Activated CD8-positive, alpha-beta memory T cell treated with anti-CD3 and anti-CD28 coated beads for 36 hours (primary cell): ENCODE measurements at regions not wholly inside any gene's neighbourhood (a gene's known extent, or its start where the extent isn't known, plus 50 kb on each side); places are given as distances from the start of the nearest gene placed in this dataset.
"Not testable (repeated sequence)": the region's sequence is repeated elsewhere in the genome, so short reads cannot be mapped to it uniquely, and the experiment has no call there.

ENCODE experiments used
- CTCF ChIA-PET: fragments of 350-600 bp; sonication (Branson Sonifier 250); formaldehyde crosslinking; loops from one replicate; lab custom pipeline; 2021; ENCODE audit warnings: antibody characterized with exemption; lab: Charles Lee
- POLR2A ChIA-PET: fragments of 350-600 bp; sonication (Branson Sonifier 250); formaldehyde crosslinking; loops from one replicate; lab custom pipeline; 2021; ENCODE audit warnings: antibody characterized with exemption; lab: Charles Lee

GRCh38 chr4:142897518-142897917 is 51.4 kb upstream of the INPP4B start:
- CTCF ChIA-PET, POLR2A ChIA-PET: not testable (repeated sequence)

DNA sequence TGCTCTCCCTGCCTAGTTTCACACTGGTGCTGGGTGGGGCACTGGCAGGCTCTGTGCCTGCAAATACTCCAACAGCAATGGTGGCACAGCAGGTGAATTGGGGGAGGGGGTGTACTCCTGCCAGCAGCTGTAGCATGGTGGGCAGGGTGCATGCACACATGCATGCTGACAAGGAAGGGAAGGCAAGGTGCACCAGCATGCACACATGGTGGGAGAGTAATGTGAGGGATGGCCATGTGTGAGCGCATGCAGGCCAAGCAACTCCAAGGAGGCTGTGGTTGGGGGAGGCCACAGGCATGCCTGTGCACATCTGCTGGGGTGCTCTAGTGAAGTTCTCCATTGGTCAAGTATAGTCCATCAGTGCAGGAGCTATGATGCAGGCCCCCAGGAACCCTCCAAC is 54.5 kb upstream of the INPP4B start:
- CTCF ChIA-PET = no interaction called here
- POLR2A ChIA-PET = interaction anchor here (0.6 kb wide), 1 partner anchor 698 kb away, joined by 3 read pairs; no protein-coding TSS in a partner anchor

DNA sequence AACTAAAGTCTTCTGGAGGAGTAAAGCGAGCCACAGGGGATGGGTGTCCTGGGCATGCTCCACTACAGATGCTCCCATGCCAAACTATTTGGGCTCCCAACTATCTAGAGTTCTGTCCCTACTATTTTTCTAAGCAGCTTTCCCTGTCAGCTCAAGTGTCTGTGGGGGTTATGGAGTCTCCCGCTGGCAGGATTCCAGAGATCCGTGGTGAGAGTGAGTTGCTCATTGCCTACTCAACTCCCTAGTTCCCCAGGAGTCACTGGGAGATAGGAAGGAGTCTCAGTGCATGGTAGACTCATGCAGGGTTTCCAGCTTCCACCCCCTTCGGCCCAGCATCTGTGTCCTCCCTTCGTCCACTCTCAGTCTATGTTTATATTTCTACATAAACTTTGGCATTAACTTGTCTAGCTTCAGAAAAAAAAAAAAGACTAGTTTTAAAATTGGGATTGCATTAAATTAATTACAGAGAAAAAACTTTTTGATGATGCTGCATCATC is 55.1 kb upstream of the INPP4B start:
- ChIA-PET POLR2A (no interaction called here), CTCF (interaction anchor here (0.7 kb wide), 1 partner anchor 648 kb away, joined by 3 read pairs; no protein-coding TSS in a partner anchor)

DNA sequence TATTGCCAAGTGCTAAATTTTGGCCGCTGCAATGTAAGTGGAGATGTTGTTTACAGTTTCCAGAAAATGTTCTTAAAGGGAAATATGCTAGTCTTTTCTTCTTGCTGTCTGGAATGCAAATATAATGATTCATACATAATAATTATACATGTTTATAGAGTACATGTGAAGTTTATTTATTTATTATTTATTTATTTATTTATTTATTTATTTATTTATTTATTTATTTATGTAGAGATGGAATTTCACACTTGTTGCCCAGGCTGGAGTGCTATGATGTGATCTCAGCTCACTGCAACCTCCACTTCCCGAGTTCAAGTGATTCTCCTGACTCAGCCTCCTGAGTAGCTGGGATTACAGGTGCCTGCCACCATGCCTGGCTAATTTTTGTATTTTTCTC is 57.5 kb upstream of the INPP4B start:
- CTCF ChIA-PET = not testable (repeated sequence)

GRCh38 chr4:142909908-142910307 is 63.8 kb upstream of the INPP4B start:
- POLR2A ChIA-PET = no interaction called here
- CTCF ChIA-PET = no interaction called here

More for the DNA sequence above, 57.5 kb upstream of the INPP4B start:
- POLR2A ChIA-PET = not testable (repeated sequence)

GRCh38 chr4:142913034-142913433 is 66.9 kb upstream of the INPP4B start:
- POLR2A ChIA-PET = no interaction called here
- CTCF ChIA-PET = no interaction called here

- POLR2A ChIA-PET = no interaction called here
- CTCF ChIA-PET = no interaction called here
These were observed 67.4 kb upstream of the INPP4B start for GRCh38 chr4:142913461-142914030.

DNA sequence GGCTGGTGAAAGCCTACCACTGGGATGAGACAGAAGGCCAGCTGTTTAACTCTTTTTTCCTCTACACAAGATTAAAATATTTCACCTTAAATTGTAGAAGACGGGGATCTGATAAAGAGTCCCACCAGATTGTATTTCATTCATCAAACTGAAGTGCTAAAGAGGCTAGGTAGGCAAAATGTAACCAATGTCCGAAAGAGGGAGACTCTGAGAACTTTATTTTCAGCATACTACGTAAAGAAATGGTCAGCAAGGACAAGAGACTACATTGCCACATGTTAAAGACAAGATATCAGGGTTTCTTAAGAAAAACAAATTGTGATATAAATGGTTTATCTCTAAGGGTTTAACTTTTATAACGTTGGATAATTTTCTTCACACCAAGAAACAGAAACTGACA is 71.6 kb upstream of the INPP4B start:
- CTCF ChIA-PET = no interaction called here
- POLR2A ChIA-PET = no interaction called here

DNA sequence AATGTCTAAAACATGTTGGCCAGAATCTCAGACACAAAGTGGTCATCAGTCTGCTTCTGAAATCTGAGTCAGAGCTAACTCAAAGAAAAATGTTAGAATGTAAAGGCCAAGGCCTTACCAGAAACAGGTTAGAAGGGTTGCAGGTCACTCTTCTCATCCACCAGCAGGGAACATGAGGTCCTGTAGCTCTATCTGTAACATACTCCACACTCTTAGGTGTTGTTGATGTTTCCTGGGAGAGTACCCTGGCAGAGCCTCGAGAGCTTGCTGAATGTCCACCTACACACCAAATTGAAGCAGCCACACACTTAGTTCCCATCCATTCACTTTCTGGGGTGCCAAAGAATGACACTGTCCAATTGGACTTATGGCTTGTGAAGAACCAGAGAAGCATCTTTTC is 76.6 kb upstream of the INPP4B start:
- CTCF ChIA-PET = no interaction called here
- POLR2A ChIA-PET = no interaction called here

GRCh38 chr4:142923619-142924018 is 77.5 kb upstream of the INPP4B start:
- ChIA-PET CTCF (no interaction called here), POLR2A (no interaction called here)

DNA sequence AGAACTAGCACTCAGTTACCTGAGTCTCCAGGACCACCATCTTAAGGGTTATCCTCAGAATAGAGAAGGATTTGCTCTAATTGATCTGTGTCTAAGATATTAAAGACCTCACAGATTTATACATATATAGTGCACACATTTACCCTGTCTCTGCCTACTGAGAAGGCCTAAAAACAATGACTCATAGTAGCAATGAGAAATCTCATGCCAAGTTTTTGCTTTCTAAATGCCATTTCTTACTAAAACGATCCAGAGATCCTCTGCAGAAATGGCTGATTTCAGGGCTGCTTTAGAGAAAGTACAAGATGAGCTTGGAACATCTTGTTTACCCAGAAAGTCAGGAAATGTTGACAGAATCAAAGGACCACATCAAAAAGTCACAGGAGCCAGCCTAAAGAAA is 79.1 kb upstream of the INPP4B start:
- POLR2A ChIA-PET = no interaction called here
- CTCF ChIA-PET = no interaction called here

GRCh38 chr4:142927721-142928120 is 81.6 kb upstream of the INPP4B start:
- ChIA-PET POLR2A (no interaction called here), CTCF (no interaction called here)

DNA sequence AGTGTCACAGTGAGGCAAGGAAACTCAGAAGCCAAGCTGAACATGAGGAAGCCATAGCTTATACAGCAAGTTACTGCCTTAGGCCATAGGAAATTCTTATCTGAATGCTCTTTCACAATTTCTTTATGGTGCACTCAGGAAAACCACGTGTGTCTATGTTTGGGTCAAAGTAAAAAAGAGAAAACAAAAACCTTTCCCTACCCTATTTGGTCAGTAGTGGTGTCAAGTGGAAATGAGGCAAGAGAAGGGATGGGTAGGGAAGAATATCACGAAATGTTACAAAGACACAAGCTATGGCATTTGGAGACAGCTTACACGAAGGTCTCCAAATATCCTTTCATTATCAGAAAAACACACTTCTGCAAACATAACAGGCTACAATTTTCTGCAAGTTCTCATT is 83.4 kb upstream of the INPP4B start:
- CTCF ChIA-PET = no interaction called here

DNA sequence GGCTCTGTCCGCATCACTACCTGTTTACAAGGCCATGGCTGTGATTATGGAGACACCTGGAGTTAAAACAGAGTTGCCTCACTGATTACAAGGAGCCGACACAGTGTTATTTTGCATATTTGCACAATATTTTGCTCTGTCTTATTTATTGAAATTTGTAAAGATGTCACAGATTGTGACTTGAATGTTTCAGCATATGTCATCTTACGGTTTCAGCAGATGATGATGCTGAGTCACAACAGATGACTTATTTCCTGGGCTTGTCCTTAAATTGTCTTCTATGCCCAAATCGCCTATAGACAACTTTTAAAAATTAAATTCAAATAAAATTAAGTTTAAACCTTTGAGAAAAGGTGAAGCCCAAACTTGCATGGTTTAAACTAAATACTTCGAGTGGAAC is 87.1 kb upstream of the INPP4B start:
- CTCF ChIA-PET = no interaction called here
- POLR2A ChIA-PET = no interaction called here

More for the DNA sequence above, 83.4 kb upstream of the INPP4B start:
- POLR2A ChIA-PET = no interaction called here

- CTCF ChIA-PET = no interaction called here
- POLR2A ChIA-PET = no interaction called here
These were observed 94.6 kb upstream of the INPP4B start for GRCh38 chr4:142940425-142941330.

DNA sequence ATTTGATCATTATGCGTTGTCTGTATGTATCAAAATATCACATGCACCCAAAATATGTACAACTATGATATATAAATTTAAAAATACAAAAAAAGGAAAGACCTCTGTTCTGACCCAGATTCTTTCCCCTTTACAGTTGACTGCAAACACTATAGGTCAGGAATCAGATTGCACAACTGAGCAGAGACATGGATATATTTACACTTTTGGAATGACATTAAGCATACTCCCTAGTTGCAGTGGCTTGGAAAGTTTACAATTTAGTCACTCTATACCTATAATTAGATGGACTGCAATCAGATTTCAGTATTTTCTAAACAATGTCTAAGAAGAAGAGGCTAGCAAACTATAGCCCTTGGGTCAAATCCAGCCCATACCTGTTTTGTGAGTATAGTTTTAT is 98.5 kb upstream of the INPP4B start:
- ChIA-PET POLR2A (no interaction called here), CTCF (no interaction called here)

DNA sequence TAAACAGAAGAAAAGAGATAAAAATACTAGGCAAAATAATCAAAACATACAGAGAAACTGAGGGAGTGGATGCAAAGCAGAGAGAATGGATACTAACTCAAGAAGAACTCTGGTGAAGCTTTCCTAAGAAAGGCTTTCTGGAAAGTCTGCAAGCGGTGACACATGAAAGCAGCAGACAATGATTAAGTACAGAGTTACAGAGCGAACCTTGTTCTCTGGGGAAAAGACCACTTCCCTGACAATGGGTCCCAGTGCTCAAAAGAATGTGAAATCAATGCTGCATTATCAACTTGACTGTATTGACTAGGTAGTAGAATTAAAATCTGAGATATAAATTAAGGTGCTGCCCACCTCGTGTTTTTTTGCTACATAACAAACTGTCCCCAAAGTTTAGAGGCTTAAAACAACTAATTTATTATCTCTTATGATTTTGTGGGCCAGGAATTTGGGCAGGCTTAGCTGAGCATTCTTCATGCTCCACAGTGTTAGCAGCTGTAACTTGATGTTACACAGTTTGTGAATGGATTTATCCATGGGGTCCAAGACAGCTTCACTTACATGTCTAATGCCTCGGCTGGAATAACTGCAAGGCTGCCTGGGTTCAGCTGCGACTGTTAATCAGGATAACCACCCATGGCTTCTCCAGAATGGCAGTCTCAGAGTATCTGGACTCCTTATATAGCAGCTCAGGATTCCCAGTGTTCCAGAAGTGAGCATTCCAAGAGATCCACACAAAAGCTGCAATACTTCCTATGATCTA is 106.9 kb upstream of the INPP4B start:
- ChIA-PET POLR2A (no interaction called here), CTCF (no interaction called here)

GRCh38 chr4:142954415-142954814 is 108.3 kb upstream of the INPP4B start:
- ChIA-PET POLR2A (no interaction called here), CTCF (no interaction called here)

DNA sequence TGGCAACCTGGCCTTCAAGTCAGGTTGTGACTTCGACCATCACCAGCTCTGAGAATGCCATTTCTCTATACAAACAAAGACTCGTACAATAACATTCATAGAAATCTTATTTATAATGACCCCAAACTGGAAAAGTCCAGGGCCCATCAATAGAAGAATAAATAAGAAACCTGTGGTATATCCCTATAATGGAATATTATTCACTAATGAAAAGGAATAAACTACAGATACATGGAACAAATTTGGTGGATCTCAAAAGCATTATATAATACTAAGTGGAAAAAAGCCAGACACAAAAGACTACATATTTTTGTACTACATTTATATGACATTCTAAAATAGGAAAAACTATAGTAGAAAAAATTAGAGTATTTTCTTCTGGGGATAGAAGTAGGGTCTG is 109.4 kb upstream of the INPP4B start:
- POLR2A ChIA-PET = no interaction called here
- CTCF ChIA-PET = no interaction called here

GRCh38 chr4:142959173-142959572 is 113.1 kb upstream of the INPP4B start:
- CTCF ChIA-PET = no interaction called here
- POLR2A ChIA-PET = no interaction called here
